ENCODE measurements at regions not wholly inside any gene's neighbourhood (a gene's known extent, or its start where the extent isn't known, plus 50 kb on each side); places are given as distances from the start of the nearest gene placed in this dataset.
"Not testable (repeated sequence)": the region's sequence is repeated elsewhere in the genome, so short reads cannot be mapped to it uniquely, and the experiment has no call there.

GRCh38 chr17:28256370-28256769, 62.6 kb upstream of the TMEM97 start:
- no peak overlapping the region for H3K27ac Mint-ChIP-seq (ENCODE audit: unreplicated experiment)
- H3K36me3 Mint-ChIP-seq (ENCODE audit: low read depth), result no peaks in the 10 kb centered on the region
- peaks cover 9% of the 10 kb centered on the region for H3K27me3 Mint-ChIP-seq (ENCODE audit: low read depth)
- H3K4me3 Mint-ChIP-seq, result no peak overlapping the region
- H3K9me3 Mint-ChIP-seq, result peaks cover 2% of the 10 kb centered on the region
- peaks cover 5% of the 10 kb centered on the region for H3K4me1 Mint-ChIP-seq
- DNase-seq (ENCODE audit: low read depth, low spot score), result no peak
- TF ChIP-seq CTCF (conservative IDR thresholded peaks at IDR 0.05), result no peak

- no peak for DNase-seq (ENCODE audit: low read depth, low spot score)
- peaks cover 6% of the 10 kb centered on the region for H3K27me3 Mint-ChIP-seq (ENCODE audit: low read depth)
- no peak for TF ChIP-seq CTCF (conservative IDR thresholded peaks at IDR 0.05)
Measured at GRCh38 chr17:28256881-28257280, 62.1 kb upstream of the TMEM97 start.

GRCh38 chr17:28258347-28258887, 60.6 kb upstream of the TMEM97 start:
- DNase-seq (ENCODE audit: low read depth, low spot score), result no peak
- H3K9me3 Mint-ChIP-seq, result peaks cover 11% of the 10 kb centered on the region
- no peaks in the 10 kb centered on the region for H3K36me3 Mint-ChIP-seq (ENCODE audit: low read depth)
- no peak for TF ChIP-seq CTCF (conservative IDR thresholded peaks at IDR 0.05)
- H3K27ac Mint-ChIP-seq (ENCODE audit: unreplicated experiment), result no peak overlapping the region
- no peaks in the 10 kb centered on the region for H3K4me1 Mint-ChIP-seq
- no peak overlapping the region for H3K4me3 Mint-ChIP-seq
- peaks cover 6% of the 10 kb centered on the region for H3K27me3 Mint-ChIP-seq (ENCODE audit: low read depth)

More at GRCh38 chr17:28256881-28257280, 62.1 kb upstream of the TMEM97 start:
- Mint-ChIP-seq H3K9me3 (peaks cover 2% of the 10 kb centered on the region), H3K27ac (ENCODE audit: unreplicated experiment) (no peak overlapping the region), H3K4me3 (no peak overlapping the region), H3K36me3 (ENCODE audit: low read depth) (no peaks in the 10 kb centered on the region), H3K4me1 (no peaks in the 10 kb centered on the region)

- H3K4me1 Mint-ChIP-seq, result no peaks in the 10 kb centered on the region
- no peak for DNase-seq (ENCODE audit: low read depth, low spot score)
- no peak overlapping the region for H3K27ac Mint-ChIP-seq (ENCODE audit: unreplicated experiment)
- TF ChIP-seq CTCF (conservative IDR thresholded peaks at IDR 0.05), result no peak
- peaks cover 3% of the 10 kb centered on the region for H3K27me3 Mint-ChIP-seq (ENCODE audit: low read depth)
- H3K9me3 Mint-ChIP-seq, result peaks cover 11% of the 10 kb centered on the region
- no peak overlapping the region for H3K4me3 Mint-ChIP-seq
- peaks cover 2% of the 10 kb centered on the region for H3K36me3 Mint-ChIP-seq (ENCODE audit: low read depth)
Measured at GRCh38 chr17:28261219-28261618, 57.8 kb upstream of the TMEM97 start.

GRCh38 chr17:28262123-28262745, 56.8 kb upstream of the TMEM97 start:
- H3K4me1 Mint-ChIP-seq; H3K36me3 Mint-ChIP-seq (ENCODE audit: low read depth); H3K4me3 Mint-ChIP-seq; DNase-seq (ENCODE audit: low read depth, low spot score); H3K27me3 Mint-ChIP-seq (ENCODE audit: low read depth); H3K27ac Mint-ChIP-seq (ENCODE audit: unreplicated experiment): not testable (repeated sequence)
- H3K9me3 Mint-ChIP-seq, result peaks cover 14% of the 10 kb centered on the region

- not testable (repeated sequence) for H3K27me3 Mint-ChIP-seq (ENCODE audit: low read depth); DNase-seq (ENCODE audit: low read depth, low spot score); H3K27ac Mint-ChIP-seq (ENCODE audit: unreplicated experiment); H3K4me3 Mint-ChIP-seq; H3K36me3 Mint-ChIP-seq (ENCODE audit: low read depth); H3K4me1 Mint-ChIP-seq
- H3K9me3 Mint-ChIP-seq, result peaks cover 30% of the 10 kb centered on the region
Measured at GRCh38 chr17:28264902-28265548, 54.0 kb upstream of the TMEM97 start.

- not testable (repeated sequence) for H3K36me3 Mint-ChIP-seq (ENCODE audit: low read depth); H3K27ac Mint-ChIP-seq (ENCODE audit: unreplicated experiment)
Measured at GRCh38 chr17:28265856-28266546, 53.0 kb upstream of the TMEM97 start.

GRCh38 chr17:28266547-28266920, 52.5 kb upstream of the TMEM97 start:
- H3K36me3 Mint-ChIP-seq (ENCODE audit: low read depth); H3K27me3 Mint-ChIP-seq (ENCODE audit: low read depth); H3K27ac Mint-ChIP-seq (ENCODE audit: unreplicated experiment); DNase-seq (ENCODE audit: low read depth, low spot score); H3K4me1 Mint-ChIP-seq; H3K4me3 Mint-ChIP-seq: not testable (repeated sequence)
- H3K9me3 Mint-ChIP-seq, result peaks cover 30% of the 10 kb centered on the region

More at GRCh38 chr17:28265856-28266546, 53.0 kb upstream of the TMEM97 start:
- H3K4me3 Mint-ChIP-seq; DNase-seq (ENCODE audit: low read depth, low spot score); H3K4me1 Mint-ChIP-seq; H3K27me3 Mint-ChIP-seq (ENCODE audit: low read depth): not testable (repeated sequence)
- H3K9me3 Mint-ChIP-seq, result peaks cover 30% of the 10 kb centered on the region

- H3K9me3 Mint-ChIP-seq, result peaks cover 27% of the 10 kb centered on the region
- not testable (repeated sequence) for DNase-seq (ENCODE audit: low read depth, low spot score); H3K4me1 Mint-ChIP-seq; H3K27me3 Mint-ChIP-seq (ENCODE audit: low read depth); H3K27ac Mint-ChIP-seq (ENCODE audit: unreplicated experiment); H3K4me3 Mint-ChIP-seq; H3K36me3 Mint-ChIP-seq (ENCODE audit: low read depth)
Measured at GRCh38 chr17:28266926-28267719, 51.9 kb upstream of the TMEM97 start.
